Thyroid gland (tissue), 4 donors: ENCODE measurements at regions not wholly inside any gene's neighbourhood (a gene's known extent, or its start where the extent isn't known, plus 50 kb on each side); places are given as distances from the start of the nearest gene placed in this dataset.

Experiments used
- POLR2A ChIP-seq, 2 donors: fragments of 450-650 bp; IDR thresholded peaks; one replicate each; pipeline ENCODE4 v1.6.1; 2017; ENCODE audit warnings: antibody characterized with exemption in 2 of 2, mild to moderate bottlenecking in 2 of 2, moderate library complexity in 1 of 2
- TF ChIP-seq, protein P1 (sequence below), 6 experiments: fragments of 200-600 bp in 3 of 6; fragments of 450-650 bp in 3 of 6; sonication (generic) in 3 of 6; IDR thresholded peaks; one replicate each; pipeline ENCODE4 v1.5.1; 2016 to 2019; ENCODE audit warnings: antibody characterized with exemption in 6 of 6, mild to moderate bottlenecking in 2 of 6, inconsistent platforms in 1 of 6, moderate library complexity in 1 of 6

DNA sequence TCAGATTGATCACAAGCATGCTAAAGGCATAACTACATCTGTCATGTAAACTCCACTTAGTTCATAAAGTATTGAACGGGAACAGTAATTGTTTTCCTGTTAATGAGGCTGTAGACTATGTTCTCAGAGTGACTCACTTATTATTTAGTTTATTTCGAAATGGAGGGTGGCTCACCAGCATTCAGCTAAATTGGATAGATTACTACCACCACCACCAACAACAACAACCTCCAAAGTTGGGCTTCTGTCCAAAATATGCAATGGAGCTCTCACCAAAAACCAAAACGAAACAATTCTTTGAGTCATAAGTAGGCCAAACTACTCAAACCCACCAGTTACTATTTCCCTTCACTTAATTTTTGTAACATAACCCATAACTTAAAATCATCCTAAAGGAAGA, 127.9 kb upstream of the NRBF2 start:
- TF ChIP-seq, protein P1, sequence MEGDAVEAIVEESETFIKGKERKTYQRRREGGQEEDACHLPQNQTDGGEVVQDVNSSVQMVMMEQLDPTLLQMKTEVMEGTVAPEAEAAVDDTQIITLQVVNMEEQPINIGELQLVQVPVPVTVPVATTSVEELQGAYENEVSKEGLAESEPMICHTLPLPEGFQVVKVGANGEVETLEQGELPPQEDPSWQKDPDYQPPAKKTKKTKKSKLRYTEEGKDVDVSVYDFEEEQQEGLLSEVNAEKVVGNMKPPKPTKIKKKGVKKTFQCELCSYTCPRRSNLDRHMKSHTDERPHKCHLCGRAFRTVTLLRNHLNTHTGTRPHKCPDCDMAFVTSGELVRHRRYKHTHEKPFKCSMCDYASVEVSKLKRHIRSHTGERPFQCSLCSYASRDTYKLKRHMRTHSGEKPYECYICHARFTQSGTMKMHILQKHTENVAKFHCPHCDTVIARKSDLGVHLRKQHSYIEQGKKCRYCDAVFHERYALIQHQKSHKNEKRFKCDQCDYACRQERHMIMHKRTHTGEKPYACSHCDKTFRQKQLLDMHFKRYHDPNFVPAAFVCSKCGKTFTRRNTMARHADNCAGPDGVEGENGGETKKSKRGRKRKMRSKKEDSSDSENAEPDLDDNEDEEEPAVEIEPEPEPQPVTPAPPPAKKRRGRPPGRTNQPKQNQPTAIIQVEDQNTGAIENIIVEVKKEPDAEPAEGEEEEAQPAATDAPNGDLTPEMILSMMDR (IDR thresholded peaks at IDR 0.05): no peak
- TF ChIP-seq POLR2A (IDR thresholded peaks at IDR 0.05): no peak
